Progenitor cell of endocrine pancreas (in vitro differentiated cells): ENCODE measurements at regions not wholly inside any gene's neighbourhood (a gene's known extent, or its start where the extent isn't known, plus 50 kb on each side); places are given as distances from the start of the nearest gene placed in this dataset.

Experiments
- DNase-seq: peaks from one replicate; pipeline ENCODE4 v3.0.0; 2021; ENCODE audit warnings: low spot score; ENCODE audit not compliant: unreplicated experiment
- H3K27ac Mint-ChIP-seq: 2 replicates; pipeline ENCODE4 v1.8.0; 2021; ENCODE audit warnings: mild to moderate bottlenecking, moderate library complexity, mixed read lengths
- H3K27me3 Mint-ChIP-seq: 2 replicates; pipeline ENCODE4 v1.8.0; 2021; ENCODE audit warnings: mixed read lengths
- H3K36me3 Mint-ChIP-seq: 2 replicates; pipeline ENCODE4 v1.8.0; 2022; ENCODE audit warnings: mixed read lengths; ENCODE audit not compliant: insufficient read depth
- H3K4me1 Mint-ChIP-seq: 2 replicates; pipeline ENCODE4 v1.8.0; 2021; ENCODE audit warnings: low read depth, mixed read lengths
- H3K4me3 Mint-ChIP-seq: 2 replicates; pipeline ENCODE4 v1.8.0; 2021; ENCODE audit warnings: low read depth, mild to moderate bottlenecking, moderate library complexity, mixed read lengths
- H3K9me3 Mint-ChIP-seq: 2 replicates; pipeline ENCODE4 v1.8.0; 2021; ENCODE audit warnings: low read depth, mixed read lengths
- CTCF ChIP-seq: fragments of 200-600 bp; sonication (generic); IDR thresholded peaks from one replicate; pipeline ENCODE4 v1.5.0; 2021; ENCODE audit warnings: antibody characterized with exemption, mild to moderate bottlenecking; ENCODE audit not compliant: unreplicated experiment

GRCh38 chr15:59953392-59953883 is 50.7 kb upstream of the FOXB1 start:
- peaks cover 4% of the 10 kb centered on the region for H3K36me3 Mint-ChIP-seq
- H3K4me3 Mint-ChIP-seq, result no peak overlapping the region
- peaks cover 14% of the 10 kb centered on the region for H3K4me1 Mint-ChIP-seq
- peaks cover 34% of the 10 kb centered on the region for H3K9me3 Mint-ChIP-seq
- peak overlapping the region; percentile 63 for H3K27ac Mint-ChIP-seq
- DNase-seq, result peak; percentile 26
- peaks cover 33% of the 10 kb centered on the region for H3K27me3 Mint-ChIP-seq
- TF ChIP-seq CTCF, result no peak

GRCh38 chr15:59952960-59953359 is 51.2 kb upstream of the FOXB1 start:
- no peak for TF ChIP-seq CTCF
- H3K27me3 Mint-ChIP-seq, result peaks cover 34% of the 10 kb centered on the region
- no peak for DNase-seq
- H3K9me3 Mint-ChIP-seq, result peaks cover 31% of the 10 kb centered on the region
- H3K4me1 Mint-ChIP-seq, result peaks cover 14% of the 10 kb centered on the region
- H3K36me3 Mint-ChIP-seq, result peaks cover 4% of the 10 kb centered on the region
- no peak overlapping the region for H3K4me3 Mint-ChIP-seq
- H3K27ac Mint-ChIP-seq, result peak overlapping the region; percentile 63

- Mint-ChIP-seq H3K9me3 (peaks cover 20% of the 10 kb centered on the region), H3K27ac (no peak overlapping the region), H3K27me3 (peaks cover 41% of the 10 kb centered on the region), H3K36me3 (peaks cover under 1% of the 10 kb centered on the region), H3K4me1 (peaks cover 22% of the 10 kb centered on the region), H3K4me3 (no peak overlapping the region)
- TF ChIP-seq CTCF, result no peak
- DNase-seq, result no peak
Observed at GRCh38 chr15:59950603-59951388, 53.3 kb upstream of the FOXB1 start.

GRCh38 chr15:59948924-59949613 is 55.0 kb upstream of the FOXB1 start:
- Mint-ChIP-seq H3K27me3 (peaks cover 57% of the 10 kb centered on the region), H3K4me3 (no peak overlapping the region), H3K9me3 (peaks cover 5% of the 10 kb centered on the region), H3K36me3 (no peaks in the 10 kb centered on the region), H3K4me1 (peaks cover 22% of the 10 kb centered on the region), H3K27ac (no peak overlapping the region)
- DNase-seq, result no peak
- TF ChIP-seq CTCF, result no peak

- Mint-ChIP-seq H3K27me3 (peaks cover 74% of the 10 kb centered on the region), H3K4me1 (peaks cover 15% of the 10 kb centered on the region), H3K9me3 (peaks cover 5% of the 10 kb centered on the region), H3K27ac (no peak overlapping the region), H3K36me3 (no peaks in the 10 kb centered on the region), H3K4me3 (no peak overlapping the region)
- no peak for TF ChIP-seq CTCF
- DNase-seq, result no peak
Observed at GRCh38 chr15:59946084-59946483, 58.0 kb upstream of the FOXB1 start.
